Peyer's patch (tissue), 4 donors: ENCODE measurements at regions not wholly inside any gene's neighbourhood (a gene's known extent, or its start where the extent isn't known, plus 50 kb on each side); places are given as distances from the start of the nearest gene placed in this dataset.

Source experiments
- CTCF ChIP-seq, 6 experiments: fragments of 450-650 bp in 4 of 6; fragments of 200-600 bp in 2 of 6; sonication (generic) in 1 of 6; IDR thresholded peaks; one replicate each; pipeline ENCODE4 v1.5.1; 2017 to 2019; ENCODE audit warnings: antibody characterized with exemption in 6 of 6, mild to moderate bottlenecking in 3 of 6, moderate library complexity in 1 of 6
- POLR2A ChIP-seq, 2 donors: fragments of 450-650 bp; IDR thresholded peaks; one replicate each; pipeline ENCODE4 v1.5.1; 2017; ENCODE audit warnings: antibody characterized with exemption in 2 of 2, mild to moderate bottlenecking in 2 of 2, moderate library complexity in 2 of 2

GRCh38 chr1:219544163-219544846 lies 68.6 kb downstream of the ZC3H11B start:
- TF ChIP-seq CTCF (IDR thresholded peaks at IDR 0.05) (no peak), POLR2A (IDR thresholded peaks at IDR 0.05) (no peak)
